Esophagus muscularis mucosa (tissue), 3 donors: ENCODE measurements at regions not wholly inside any gene's neighbourhood (a gene's known extent, or its start where the extent isn't known, plus 50 kb on each side); places are given as distances from the start of the nearest gene placed in this dataset.

Source experiments
- POLR2A ChIP-seq: fragments of 450-650 bp; IDR thresholded peaks from one replicate; pipeline ENCODE4 v1.6.1; 2017; ENCODE audit warnings: antibody characterized with exemption, moderate library complexity, mild to moderate bottlenecking, low read depth
- POLR2AphosphoS5 ChIP-seq, 2 donors: sonication (generic); formaldehyde crosslinking; IDR thresholded peaks; one replicate each; pipeline ENCODE4 v1.6.1; 2017; ENCODE audit warnings: antibody characterized with exemption in 2 of 2
- TF ChIP-seq, protein P1 (sequence below), 3 experiments: fragments of 200-600 bp in 2 of 3; fragments of 450-650 bp in 1 of 3; sonication (generic) in 2 of 3; IDR thresholded peaks; one replicate each; pipeline ENCODE4 v1.5.1; 2017 to 2019; ENCODE audit warnings: antibody characterized with exemption in 3 of 3, mild to moderate bottlenecking in 2 of 3, moderate library complexity in 1 of 3

DNA sequence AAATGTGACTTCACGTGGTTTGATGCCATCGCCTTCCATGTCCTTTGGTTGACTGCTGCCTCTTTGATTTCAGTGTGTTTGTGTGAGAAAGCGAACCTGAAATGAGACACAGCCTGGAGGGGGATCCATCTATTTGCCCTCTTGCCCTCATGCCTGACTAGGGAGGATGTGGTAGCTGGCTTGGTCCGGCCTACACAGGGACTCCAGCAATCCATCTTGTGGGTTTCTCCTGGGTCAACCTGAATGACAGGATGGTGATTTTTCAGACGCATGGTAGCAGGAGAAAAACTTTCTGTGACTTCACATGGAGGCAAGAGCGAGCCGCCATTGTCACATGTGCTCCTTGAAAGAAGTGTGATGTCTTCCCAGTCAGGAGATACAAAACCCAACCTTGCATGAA lies 117.9 kb upstream of the DNAH14 start:
- TF ChIP-seq, protein P1, sequence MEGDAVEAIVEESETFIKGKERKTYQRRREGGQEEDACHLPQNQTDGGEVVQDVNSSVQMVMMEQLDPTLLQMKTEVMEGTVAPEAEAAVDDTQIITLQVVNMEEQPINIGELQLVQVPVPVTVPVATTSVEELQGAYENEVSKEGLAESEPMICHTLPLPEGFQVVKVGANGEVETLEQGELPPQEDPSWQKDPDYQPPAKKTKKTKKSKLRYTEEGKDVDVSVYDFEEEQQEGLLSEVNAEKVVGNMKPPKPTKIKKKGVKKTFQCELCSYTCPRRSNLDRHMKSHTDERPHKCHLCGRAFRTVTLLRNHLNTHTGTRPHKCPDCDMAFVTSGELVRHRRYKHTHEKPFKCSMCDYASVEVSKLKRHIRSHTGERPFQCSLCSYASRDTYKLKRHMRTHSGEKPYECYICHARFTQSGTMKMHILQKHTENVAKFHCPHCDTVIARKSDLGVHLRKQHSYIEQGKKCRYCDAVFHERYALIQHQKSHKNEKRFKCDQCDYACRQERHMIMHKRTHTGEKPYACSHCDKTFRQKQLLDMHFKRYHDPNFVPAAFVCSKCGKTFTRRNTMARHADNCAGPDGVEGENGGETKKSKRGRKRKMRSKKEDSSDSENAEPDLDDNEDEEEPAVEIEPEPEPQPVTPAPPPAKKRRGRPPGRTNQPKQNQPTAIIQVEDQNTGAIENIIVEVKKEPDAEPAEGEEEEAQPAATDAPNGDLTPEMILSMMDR (IDR thresholded peaks at IDR 0.05): no peak
- TF ChIP-seq POLR2AphosphoS5 (IDR thresholded peaks at IDR 0.05) (no peak), POLR2A (no peak)
